NOMO-1 treated with dmso at 0.1 percent for 144 hours (cell line): ENCODE measurements at regions not wholly inside any gene's neighbourhood (a gene's known extent, or its start where the extent isn't known, plus 50 kb on each side); places are given as distances from the start of the nearest gene placed in this dataset.

ENCODE experiments used
- DNase-seq: peaks from one replicate; lab custom pipeline; 2025; ENCODE audit not compliant: unreplicated experiment; lab: John Stamatoyannopoulos, UW

- DNase-seq: no peak
These were observed 224.2 kb downstream of the CLIC5 start for GRCh38 chr6:45791211-45792168.

- DNase-seq: no peak
These were observed 226.4 kb downstream of the CLIC5 start for GRCh38 chr6:45789238-45789637.

GRCh38 chr6:45787384-45787783, 228.3 kb downstream of the CLIC5 start:
- no peak for DNase-seq

- DNase-seq: no peak
These were observed 229.3 kb downstream of the CLIC5 start for GRCh38 chr6:45786355-45786781.

GRCh38 chr6:45784250-45784649, 231.4 kb downstream of the CLIC5 start:
- DNase-seq: no peak

GRCh38 chr6:45783716-45784115, 231.9 kb downstream of the CLIC5 start:
- DNase-seq: no peak

GRCh38 chr6:45781890-45782289, 233.8 kb downstream of the CLIC5 start:
- DNase-seq: no peak

GRCh38 chr6:45780523-45780922, 235.1 kb downstream of the CLIC5 start:
- no peak for DNase-seq

- DNase-seq: no peak
These were observed 240.5 kb downstream of the CLIC5 start for GRCh38 chr6:45775026-45775697.

GRCh38 chr6:45773906-45774305, 241.8 kb downstream of the CLIC5 start:
- no peak for DNase-seq

GRCh38 chr6:45772886-45773495, 242.7 kb downstream of the CLIC5 start:
- no peak for DNase-seq

- DNase-seq: no peak
These were observed 243.6 kb downstream of the CLIC5 start for GRCh38 chr6:45772051-45772450.

- no peak for DNase-seq
These were observed 252.4 kb downstream of the CLIC5 start for GRCh38 chr6:45763281-45763680.

GRCh38 chr6:45759472-45759810, 256.2 kb downstream of the CLIC5 start:
- no peak for DNase-seq

GRCh38 chr6:45758787-45759471, 256.7 kb downstream of the CLIC5 start:
- no peak for DNase-seq

- no peak for DNase-seq
These were observed 258.1 kb downstream of the CLIC5 start for GRCh38 chr6:45757443-45758130.

- DNase-seq: no peak
These were observed 259.1 kb downstream of the CLIC5 start for GRCh38 chr6:45756606-45757005.

GRCh38 chr6:45754432-45754831, 261.2 kb downstream of the CLIC5 start:
- no peak for DNase-seq

- DNase-seq: no peak
These were observed 269.6 kb downstream of the CLIC5 start for GRCh38 chr6:45746046-45746445.

GRCh38 chr6:45743028-45743615, 272.5 kb downstream of the CLIC5 start:
- DNase-seq: no peak
